Upper lobe of left lung (tissue), 4 donors: ENCODE measurements at regions not wholly inside any gene's neighbourhood (a gene's known extent, or its start where the extent isn't known, plus 50 kb on each side); places are given as distances from the start of the nearest gene placed in this dataset.

Experiments used
- EP300 ChIP-seq, 4 donors: sonication (generic); formaldehyde crosslinking; IDR thresholded peaks; one replicate each; pipeline ENCODE4 v1.5.1; 2017; ENCODE audit warnings: antibody characterized with exemption in 4 of 4, control low read depth in 2 of 4
- POLR2A ChIP-seq, 4 donors: fragments of 450-650 bp; IDR thresholded peaks; one replicate each; pipeline ENCODE4 v1.5.1; 2016 to 2017; ENCODE audit warnings: antibody characterized with exemption in 4 of 4, mild to moderate bottlenecking in 2 of 4
- TF ChIP-seq, protein P1 (sequence below), 6 experiments: fragments of 450-650 bp in 4 of 6; fragments of 200-600 bp in 2 of 6; sonication (generic) in 2 of 6; IDR thresholded peaks; one replicate each; pipeline ENCODE4 v1.5.1; 2016 to 2019; ENCODE audit warnings: antibody characterized with exemption in 6 of 6

DNA sequence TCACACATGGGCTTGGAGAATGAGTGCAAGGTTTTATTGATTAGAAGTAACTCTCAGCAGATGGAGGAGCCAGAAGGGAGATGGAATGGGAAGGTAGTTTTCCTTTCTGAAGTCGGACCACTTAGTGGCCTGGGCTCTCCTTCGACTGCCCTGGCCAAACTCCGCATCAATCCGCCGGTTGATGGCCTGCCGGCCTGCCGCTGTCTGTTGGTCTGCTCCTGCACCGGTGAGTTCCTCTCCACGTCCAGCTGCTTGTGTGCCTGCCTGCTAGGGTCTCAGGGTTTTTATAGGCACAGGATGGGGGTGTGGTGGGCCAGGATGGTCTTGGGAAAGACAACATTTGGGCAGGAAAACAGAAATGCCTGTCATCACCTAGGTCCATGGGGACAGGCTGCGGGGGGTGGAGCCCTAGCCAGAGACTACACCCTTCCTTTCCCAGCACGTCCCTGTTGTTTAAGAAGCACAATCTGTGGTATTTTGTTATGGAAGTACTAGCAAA lies 837.0 kb downstream of the PDCD6IP start:
- TF ChIP-seq, protein P1, sequence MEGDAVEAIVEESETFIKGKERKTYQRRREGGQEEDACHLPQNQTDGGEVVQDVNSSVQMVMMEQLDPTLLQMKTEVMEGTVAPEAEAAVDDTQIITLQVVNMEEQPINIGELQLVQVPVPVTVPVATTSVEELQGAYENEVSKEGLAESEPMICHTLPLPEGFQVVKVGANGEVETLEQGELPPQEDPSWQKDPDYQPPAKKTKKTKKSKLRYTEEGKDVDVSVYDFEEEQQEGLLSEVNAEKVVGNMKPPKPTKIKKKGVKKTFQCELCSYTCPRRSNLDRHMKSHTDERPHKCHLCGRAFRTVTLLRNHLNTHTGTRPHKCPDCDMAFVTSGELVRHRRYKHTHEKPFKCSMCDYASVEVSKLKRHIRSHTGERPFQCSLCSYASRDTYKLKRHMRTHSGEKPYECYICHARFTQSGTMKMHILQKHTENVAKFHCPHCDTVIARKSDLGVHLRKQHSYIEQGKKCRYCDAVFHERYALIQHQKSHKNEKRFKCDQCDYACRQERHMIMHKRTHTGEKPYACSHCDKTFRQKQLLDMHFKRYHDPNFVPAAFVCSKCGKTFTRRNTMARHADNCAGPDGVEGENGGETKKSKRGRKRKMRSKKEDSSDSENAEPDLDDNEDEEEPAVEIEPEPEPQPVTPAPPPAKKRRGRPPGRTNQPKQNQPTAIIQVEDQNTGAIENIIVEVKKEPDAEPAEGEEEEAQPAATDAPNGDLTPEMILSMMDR (IDR thresholded peaks at IDR 0.05), result no peak
- TF ChIP-seq POLR2A (IDR thresholded peaks at IDR 0.05) (no peak), EP300 (IDR thresholded peaks at IDR 0.05) (no peak)
